ENCODE measurements at regions not wholly inside any gene's neighbourhood (a gene's known extent, or its start where the extent isn't known, plus 50 kb on each side); places are given as distances from the start of the nearest gene placed in this dataset.

DNA sequence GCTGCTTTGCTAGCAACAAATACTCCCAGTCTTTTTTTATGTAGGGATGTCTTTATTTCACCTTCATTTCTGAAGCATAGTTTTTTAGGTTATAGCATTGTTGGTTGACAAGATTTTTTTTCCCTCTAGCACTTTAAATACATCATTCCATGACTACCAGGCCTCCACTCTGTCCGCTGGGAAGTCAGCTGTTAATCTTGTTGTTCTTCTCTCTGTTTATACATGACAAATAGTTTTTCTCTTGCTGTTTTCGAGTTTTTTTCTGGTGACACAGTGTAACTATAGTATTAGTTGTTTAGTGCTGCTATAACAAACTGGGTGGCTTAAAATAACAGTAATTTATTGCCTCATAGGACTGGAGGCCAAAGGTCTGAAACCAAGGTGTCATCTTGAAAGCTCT lies 205.5 kb upstream of the CNTNAP4 start:
- DNase-seq (ENCODE audit: low read depth): no peak
- TF ChIP-seq, protein P1, sequence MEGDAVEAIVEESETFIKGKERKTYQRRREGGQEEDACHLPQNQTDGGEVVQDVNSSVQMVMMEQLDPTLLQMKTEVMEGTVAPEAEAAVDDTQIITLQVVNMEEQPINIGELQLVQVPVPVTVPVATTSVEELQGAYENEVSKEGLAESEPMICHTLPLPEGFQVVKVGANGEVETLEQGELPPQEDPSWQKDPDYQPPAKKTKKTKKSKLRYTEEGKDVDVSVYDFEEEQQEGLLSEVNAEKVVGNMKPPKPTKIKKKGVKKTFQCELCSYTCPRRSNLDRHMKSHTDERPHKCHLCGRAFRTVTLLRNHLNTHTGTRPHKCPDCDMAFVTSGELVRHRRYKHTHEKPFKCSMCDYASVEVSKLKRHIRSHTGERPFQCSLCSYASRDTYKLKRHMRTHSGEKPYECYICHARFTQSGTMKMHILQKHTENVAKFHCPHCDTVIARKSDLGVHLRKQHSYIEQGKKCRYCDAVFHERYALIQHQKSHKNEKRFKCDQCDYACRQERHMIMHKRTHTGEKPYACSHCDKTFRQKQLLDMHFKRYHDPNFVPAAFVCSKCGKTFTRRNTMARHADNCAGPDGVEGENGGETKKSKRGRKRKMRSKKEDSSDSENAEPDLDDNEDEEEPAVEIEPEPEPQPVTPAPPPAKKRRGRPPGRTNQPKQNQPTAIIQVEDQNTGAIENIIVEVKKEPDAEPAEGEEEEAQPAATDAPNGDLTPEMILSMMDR (IDR thresholded peaks at IDR 0.05; ENCODE audit: low read depth, low read length): no peak
- TF ChIP-seq, protein P2, sequence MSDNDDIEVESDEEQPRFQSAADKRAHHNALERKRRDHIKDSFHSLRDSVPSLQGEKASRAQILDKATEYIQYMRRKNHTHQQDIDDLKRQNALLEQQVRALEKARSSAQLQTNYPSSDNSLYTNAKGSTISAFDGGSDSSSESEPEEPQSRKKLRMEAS (IDR thresholded peaks at IDR 0.05; ENCODE audit: low read depth, low read length): no peak
- TF ChIP-seq POLR2A (IDR thresholded peaks at IDR 0.05; ENCODE audit: extremely low read depth, insufficient read length) (no peak), MYC (IDR thresholded peaks at IDR 0.05; ENCODE audit: low read depth, low read length) (no peak)
- H3K4me3 ChIP-seq (ENCODE audit: low read depth, low read length): no peak overlapping the region

DNA sequence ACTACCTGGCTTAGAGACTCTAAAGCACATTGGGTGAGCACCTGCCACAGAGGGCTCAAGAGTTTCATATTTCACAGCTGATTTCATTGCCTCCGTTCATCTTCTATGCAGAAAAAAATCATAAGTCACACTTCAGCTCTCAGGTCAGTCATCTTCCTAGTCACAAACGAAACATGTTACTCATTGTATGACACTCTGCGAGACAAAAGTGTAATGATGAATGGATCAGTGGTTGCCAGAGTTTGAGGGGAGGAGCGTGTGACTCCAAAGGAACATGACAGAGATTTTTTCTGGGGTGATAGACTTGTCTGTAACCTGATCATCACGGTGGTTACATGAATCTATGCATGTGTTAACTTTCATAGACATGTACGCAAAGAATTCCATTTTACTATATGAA lies 195.2 kb upstream of the CNTNAP4 start:
- no peak overlapping the region for H3K4me3 ChIP-seq (ENCODE audit: low read depth, low read length)
- no peak for DNase-seq (ENCODE audit: low read depth)
- TF ChIP-seq MYC (IDR thresholded peaks at IDR 0.05; ENCODE audit: low read depth, low read length): no peak
- TF ChIP-seq, protein P2 (IDR thresholded peaks at IDR 0.05; ENCODE audit: low read depth, low read length): no peak

DNA sequence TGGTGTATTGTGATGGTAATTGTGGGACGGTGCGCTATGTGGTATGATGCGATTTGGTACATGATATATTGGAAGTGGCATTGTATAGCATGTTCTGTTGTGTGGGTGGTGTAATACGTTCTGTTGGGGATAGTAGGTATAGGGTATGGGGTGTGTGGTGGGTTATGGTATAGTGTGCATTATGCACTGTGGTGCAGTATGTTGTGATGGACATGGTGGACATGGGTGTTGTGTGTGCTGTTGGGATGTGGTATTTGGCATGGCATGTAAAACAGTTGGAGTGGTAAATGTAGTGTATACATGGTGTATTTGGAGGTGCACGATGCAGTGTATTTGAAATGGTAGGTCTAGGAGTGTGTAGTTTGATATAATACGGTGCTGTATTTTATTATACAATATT lies 170.6 kb upstream of the CNTNAP4 start:
- H3K4me3 ChIP-seq (ENCODE audit: low read depth, low read length): no peak overlapping the region
- no peak for DNase-seq (ENCODE audit: low read depth)
- TF ChIP-seq POLR2A (IDR thresholded peaks at IDR 0.05; ENCODE audit: extremely low read depth, insufficient read length): no peak
- TF ChIP-seq, protein P2 (IDR thresholded peaks at IDR 0.05; ENCODE audit: low read depth, low read length): no peak
- TF ChIP-seq, protein P1 (IDR thresholded peaks at IDR 0.05; ENCODE audit: low read depth, low read length): no peak
- TF ChIP-seq MYC (IDR thresholded peaks at IDR 0.05; ENCODE audit: low read depth, low read length): no peak

DNA sequence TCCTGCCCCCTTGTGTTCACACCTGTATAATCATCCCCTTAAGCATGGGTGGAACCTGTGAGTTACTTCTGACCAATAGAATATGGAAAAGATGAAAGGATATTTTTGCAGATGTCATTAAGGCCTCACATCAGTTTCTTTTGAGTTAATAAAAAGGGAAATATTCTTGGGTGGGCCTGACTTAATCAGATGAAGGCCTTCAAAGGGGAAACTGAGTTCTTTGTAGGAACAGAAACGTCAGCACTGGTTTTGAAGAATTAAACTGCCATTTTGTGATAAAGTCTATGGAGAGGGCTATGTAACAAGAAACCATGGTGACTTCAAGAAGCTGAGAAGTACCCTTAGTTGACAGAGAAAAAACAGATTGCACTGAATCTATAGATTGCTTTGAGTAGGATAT lies 168.7 kb upstream of the CNTNAP4 start:
- TF ChIP-seq, protein P2 (IDR thresholded peaks at IDR 0.05; ENCODE audit: low read depth, low read length): no peak
- TF ChIP-seq POLR2A (IDR thresholded peaks at IDR 0.05; ENCODE audit: extremely low read depth, insufficient read length) (no peak), MYC (IDR thresholded peaks at IDR 0.05; ENCODE audit: low read depth, low read length) (no peak)
- TF ChIP-seq, protein P1 (IDR thresholded peaks at IDR 0.05; ENCODE audit: low read depth, low read length): no peak
- DNase-seq (ENCODE audit: low read depth): no peak
- H3K4me3 ChIP-seq (ENCODE audit: low read depth, low read length): no peak overlapping the region

DNA sequence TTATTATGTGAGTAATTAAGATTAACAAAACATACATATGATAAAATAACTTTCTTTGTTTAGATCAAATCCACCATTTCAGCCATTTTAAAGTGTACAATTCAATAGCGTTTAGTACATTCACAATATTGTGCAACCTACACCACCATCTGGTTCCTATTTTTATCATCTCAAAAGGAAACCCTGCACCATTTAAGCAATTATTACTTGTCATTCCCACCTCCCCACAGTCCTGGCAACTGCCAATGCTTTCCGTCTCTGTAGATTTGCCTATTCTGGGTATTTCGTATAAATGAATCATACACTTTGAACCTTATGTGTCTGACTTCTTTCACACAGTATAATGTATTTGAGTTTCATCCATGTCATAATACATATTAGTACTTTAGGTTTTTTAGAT lies 162.5 kb upstream of the CNTNAP4 start:
- peak; percentile 71 for DNase-seq (ENCODE audit: low read depth)
- H3K4me3 ChIP-seq (ENCODE audit: low read depth, low read length): no peak overlapping the region
- TF ChIP-seq, protein P1 (IDR thresholded peaks at IDR 0.05; ENCODE audit: low read depth, low read length): no peak
- TF ChIP-seq, protein P2 (IDR thresholded peaks at IDR 0.05; ENCODE audit: low read depth, low read length): no peak
- TF ChIP-seq MYC (IDR thresholded peaks at IDR 0.05; ENCODE audit: low read depth, low read length): no peak

DNA sequence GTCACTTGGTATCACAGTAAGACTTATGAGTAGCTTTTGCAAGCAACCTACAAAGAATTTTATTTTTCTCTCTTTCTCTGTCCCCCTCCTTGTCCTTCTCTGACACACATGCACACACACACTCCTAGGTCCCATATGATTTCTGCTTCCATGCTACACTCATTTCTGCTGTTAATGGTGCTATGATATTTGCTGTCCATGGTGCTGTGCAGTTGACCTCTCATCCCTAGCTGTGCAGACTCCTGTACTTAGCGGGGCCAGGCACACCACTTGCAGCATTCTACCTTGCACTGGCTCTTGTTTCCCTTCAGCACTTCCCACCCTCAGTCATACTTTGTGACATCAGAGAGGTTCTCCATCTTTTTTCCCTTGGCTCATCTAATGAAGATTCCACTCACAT lies 158.9 kb upstream of the CNTNAP4 start:
- no peak overlapping the region for H3K4me3 ChIP-seq (ENCODE audit: low read depth, low read length)
- peak; percentile 12 for DNase-seq (ENCODE audit: low read depth)
- TF ChIP-seq, protein P1 (IDR thresholded peaks at IDR 0.05; ENCODE audit: low read depth, low read length): no peak
- TF ChIP-seq MYC (IDR thresholded peaks at IDR 0.05; ENCODE audit: low read depth, low read length) (no peak), POLR2A (IDR thresholded peaks at IDR 0.05; ENCODE audit: extremely low read depth, insufficient read length) (no peak)
- TF ChIP-seq, protein P2 (IDR thresholded peaks at IDR 0.05; ENCODE audit: low read depth, low read length): no peak

All from NB4 (cell line).